ENCODE measurements at regions not wholly inside any gene's neighbourhood (a gene's known extent, or its start where the extent isn't known, plus 50 kb on each side); places are given as distances from the start of the nearest gene placed in this dataset.

GRCh38 chr15:52856286-52856685, 66.2 kb upstream of the ONECUT1 start:
- Histone ChIP-seq H3K4me3 (no peak overlapping the region), H3K27me3 (no peaks in the 10 kb centered on the region), H3K36me3 (no peaks in the 10 kb centered on the region), H3K9me3 (no peaks in the 10 kb centered on the region), H3K27ac (no peak overlapping the region), H3K4me1 (no peaks in the 10 kb centered on the region)
- no peak for DNase-seq
- intact Hi-C loops (cut with DNase I; ENCODE audit: low total_unique reads) = no loop called here
- TF ChIP-seq CTCF (IDR thresholded peaks at IDR 0.05) = no peak
- TF ChIP-seq POLR2A (IDR thresholded peaks at IDR 0.05) = no peak

- no peaks in the 10 kb centered on the region for H3K4me1 ChIP-seq
- H3K4me3 ChIP-seq = no peak overlapping the region
- H3K9me3 ChIP-seq = no peaks in the 10 kb centered on the region
- no peaks in the 10 kb centered on the region for H3K36me3 ChIP-seq
- TF ChIP-seq CTCF (IDR thresholded peaks at IDR 0.05) = no peak
- no peak for TF ChIP-seq POLR2A (IDR thresholded peaks at IDR 0.05)
- H3K27me3 ChIP-seq = no peaks in the 10 kb centered on the region
- DNase-seq = no peak
- intact Hi-C loops (cut with DNase I; ENCODE audit: low total_unique reads) = no loop called here
- H3K27ac ChIP-seq = no peak overlapping the region
These were observed 65.0 kb upstream of the ONECUT1 start for GRCh38 chr15:52855157-52855556.

GRCh38 chr15:52844823-52845222, 54.7 kb upstream of the ONECUT1 start:
- H3K27ac ChIP-seq = no peak overlapping the region
- no peak for TF ChIP-seq POLR2A (IDR thresholded peaks at IDR 0.05)
- intact Hi-C loops (cut with DNase I; ENCODE audit: low total_unique reads) = no loop called here
- DNase-seq = no peak
- no peak overlapping the region for H3K4me3 ChIP-seq
- H3K36me3 ChIP-seq = no peaks in the 10 kb centered on the region
- no peaks in the 10 kb centered on the region for H3K9me3 ChIP-seq
- no peaks in the 10 kb centered on the region for H3K27me3 ChIP-seq
- no peaks in the 10 kb centered on the region for H3K4me1 ChIP-seq

Measured in uterus (tissue), 3 donors.